OCI-LY7 (cell line): ENCODE measurements at regions not wholly inside any gene's neighbourhood (a gene's known extent, or its start where the extent isn't known, plus 50 kb on each side); places are given as distances from the start of the nearest gene placed in this dataset.

Source experiments
- BruUV-seq: library from RNA; stranded (reverse); fragments of 400-500 nt; replicated peaks from 2 replicates; lab custom pipeline; 2021; lab: Mats Ljungman, UMichigan
- CTCF ChIA-PET: fragments of 300-600 bp; sonication (Branson Sonifier 250); formaldehyde crosslinking; loops from one replicate; lab custom pipeline; 2022; ENCODE audit warnings: antibody characterized with exemption; ENCODE audit not compliant: unreplicated experiment; lab: Charles Lee
- POLR2A ChIA-PET: fragments of 300-600 bp; sonication (Branson Sonifier 250); formaldehyde crosslinking; loops from one replicate; lab custom pipeline; 2022; ENCODE audit warnings: antibody characterized with exemption; lab: Charles Lee
- DNase-seq: peaks from one replicate; pipeline ENCODE4 v3.0.0-alpha.2; 2015; ENCODE audit warnings: low spot score
- H2AFZ ChIP-seq: fragments of 200-600 bp; sonication (generic), shearing (Covaris generic); 2 replicates; pipeline ENCODE4 v1.6.1; 2014; ENCODE audit warnings: mild to moderate bottlenecking, antibody characterized with exemption, low read length, moderate library complexity
- H3K27ac ChIP-seq: fragments of 200-600 bp; sonication (generic); 2 replicates; pipeline ENCODE4 v1.5.1; 2014; ENCODE audit warnings: mixed run types, low read depth, mild to moderate bottlenecking, moderate library complexity, low read length, inconsistent platforms; ENCODE audit not compliant: poor library complexity, severe bottlenecking
- H3K36me3 ChIP-seq: fragments of 200-600 bp; sonication (generic); 2 replicates; pipeline ENCODE4 v1.6.1; 2014; ENCODE audit warnings: mild to moderate bottlenecking, antibody characterized with exemption, low read length, moderate library complexity, mixed read lengths; ENCODE audit not compliant: insufficient read depth
- H3K4me1 ChIP-seq: fragments of 200-600 bp; sonication (generic); 2 replicates; pipeline ENCODE4 v1.5.1; 2014; ENCODE audit warnings: mild to moderate bottlenecking, low read length; ENCODE audit not compliant: insufficient read depth, poor library complexity, severe bottlenecking
- H3K4me2 ChIP-seq: fragments of 200-600 bp; sonication (generic); 2 replicates; pipeline ENCODE4 v1.6.1; 2014; ENCODE audit warnings: mild to moderate bottlenecking, low read length
- H3K4me3 ChIP-seq: fragments of 200-600 bp; sonication (generic); 2 replicates; pipeline ENCODE4 v1.5.1; 2014; ENCODE audit warnings: mild to moderate bottlenecking, low read depth, low read length; ENCODE audit not compliant: poor library complexity, severe bottlenecking
- H3K79me2 ChIP-seq: fragments of 200-600 bp; sonication (generic); 2 replicates; pipeline ENCODE4 v1.6.1; 2016; ENCODE audit warnings: low read depth, mild to moderate bottlenecking, low read length, moderate library complexity, mixed read lengths; ENCODE audit not compliant: insufficient read depth
- H3K9me2 ChIP-seq: fragments of 200-600 bp; sonication (generic); 2 replicates; pipeline ENCODE4 v1.6.1; 2016; ENCODE audit warnings: mild to moderate bottlenecking, low read length, mixed read lengths; ENCODE audit not compliant: insufficient read depth
- H3K9me3 ChIP-seq: fragments of 200-600 bp; sonication (generic); 2 replicates; pipeline ENCODE4 v1.6.1; 2014; ENCODE audit warnings: mild to moderate bottlenecking, mixed run types, low read length, mixed read lengths
- H4K20me1 ChIP-seq: fragments of 200-600 bp; sonication (generic); 2 replicates; pipeline ENCODE4 v1.6.1; 2014; ENCODE audit warnings: mild to moderate bottlenecking, antibody characterized with exemption, low read length, moderate library complexity, mixed read lengths; ENCODE audit not compliant: insufficient read depth
- CTCF ChIP-seq: fragments of 200-600 bp; sonication (generic); conservative IDR thresholded peaks from 2 replicates; pipeline ENCODE4 v1.5.1; 2014; ENCODE audit warnings: mild to moderate bottlenecking, antibody characterized with exemption, low read length, moderate library complexity, mixed read lengths
- EZH2phosphoT487 ChIP-seq: fragments of 200-600 bp; sonication (generic); IDR thresholded peaks from 2 replicates; pipeline ENCODE4 v1.6.1; 2018; ENCODE audit warnings: low read depth, borderline replicate concordance, mild to moderate bottlenecking, mixed run types, antibody characterized with exemption, low read length, moderate library complexity, mixed read lengths
- intact Hi-C: fragments of 100-400 bp; cut with micrococcal nuclease; formaldehyde crosslinking; loops from one replicate; pipeline ENCODE4 v1.10.0; 2022; ENCODE audit not compliant: unreplicated experiment

GRCh38 chr2:78455586-78455985, 569.9 kb upstream of the REG3G start:
- TF ChIP-seq CTCF (no peak), EZH2phosphoT487 (no peak)
- H4K20me1 ChIP-seq = no peaks in the 10 kb centered on the region
- no peak overlapping the region for H3K27ac ChIP-seq
- no TSS peak for BruUV-seq
- POLR2A ChIA-PET = no interaction called here
- H3K4me2 ChIP-seq = no peak overlapping the region
- no peaks in the 10 kb centered on the region for H3K9me2 ChIP-seq
- no peaks in the 10 kb centered on the region for H3K4me1 ChIP-seq
- H3K79me2 ChIP-seq = no peaks in the 10 kb centered on the region
- CTCF ChIA-PET = no interaction called here
- H2AFZ ChIP-seq = no peak overlapping the region
- no peaks in the 10 kb centered on the region for H3K36me3 ChIP-seq
- H3K9me3 ChIP-seq = no peaks in the 10 kb centered on the region
- no peak for DNase-seq
- intact Hi-C loops = no loop called here
- H3K4me3 ChIP-seq = no peak overlapping the region

- ChIA-PET POLR2A (no interaction called here), CTCF (no interaction called here)
- Histone ChIP-seq H4K20me1 (no peaks in the 10 kb centered on the region), H3K4me1 (no peaks in the 10 kb centered on the region), H3K9me2 (no peaks in the 10 kb centered on the region), H3K36me3 (no peaks in the 10 kb centered on the region), H3K79me2 (no peaks in the 10 kb centered on the region), H3K9me3 (no peaks in the 10 kb centered on the region), H3K4me2 (no peak overlapping the region), H3K27ac (no peak overlapping the region), H2AFZ (no peak overlapping the region), H3K4me3 (no peak overlapping the region)
- DNase-seq = no peak
- TF ChIP-seq EZH2phosphoT487 (no peak), CTCF (no peak)
- intact Hi-C loops = no loop called here
- no TSS peak for BruUV-seq
Observed at GRCh38 chr2:78457269-78457668, 568.2 kb upstream of the REG3G start.

- Histone ChIP-seq H3K4me3 (no peak overlapping the region), H3K9me2 (no peaks in the 10 kb centered on the region), H4K20me1 (no peaks in the 10 kb centered on the region), H2AFZ (no peak overlapping the region), H3K36me3 (no peaks in the 10 kb centered on the region), H3K4me2 (no peak overlapping the region), H3K27ac (no peak overlapping the region), H3K4me1 (no peaks in the 10 kb centered on the region), H3K79me2 (no peaks in the 10 kb centered on the region), H3K9me3 (no peaks in the 10 kb centered on the region)
- DNase-seq = no peak
- BruUV-seq = no TSS peak
- ChIA-PET CTCF (no interaction called here), POLR2A (interaction anchor here (1.1 kb wide), 1 partner anchor 79 kb away, joined by 3 read pairs; no protein-coding TSS in a partner anchor)
- intact Hi-C loops = no loop called here
- no peak for TF ChIP-seq CTCF
- no peak for TF ChIP-seq EZH2phosphoT487
Observed at GRCh38 chr2:78465707-78466106, 559.8 kb upstream of the REG3G start.
